ENCODE measurements at regions not wholly inside any gene's neighbourhood (a gene's known extent, or its start where the extent isn't known, plus 50 kb on each side); places are given as distances from the start of the nearest gene placed in this dataset.

- no peak for DNase-seq (ENCODE audit: extremely low spot score, unreplicated experiment)
- no peak overlapping the region for H3K27ac Mint-ChIP-seq (ENCODE audit: unreplicated experiment)
- no peaks in the 10 kb centered on the region for H3K36me3 Mint-ChIP-seq (ENCODE audit: unreplicated experiment)
- H3K9me3 Mint-ChIP-seq (ENCODE audit: unreplicated experiment): peaks cover 4% of the 10 kb centered on the region
- H3K4me3 Mint-ChIP-seq (ENCODE audit: unreplicated experiment): no peak overlapping the region
- H3K27me3 Mint-ChIP-seq (ENCODE audit: unreplicated experiment): no peaks in the 10 kb centered on the region
- no peak for TF ChIP-seq CTCF (IDR thresholded peaks at IDR 0.05)
- H3K4me1 Mint-ChIP-seq (ENCODE audit: unreplicated experiment): no peaks in the 10 kb centered on the region
Observed at GRCh38 chr5:7105358-7105757, 290.6 kb upstream of the ADCY2 start.

- no peaks in the 10 kb centered on the region for H3K36me3 Mint-ChIP-seq (ENCODE audit: unreplicated experiment)
- DNase-seq (ENCODE audit: extremely low spot score, unreplicated experiment): no peak
- peaks cover 41% of the 10 kb centered on the region for H3K9me3 Mint-ChIP-seq (ENCODE audit: unreplicated experiment)
- no peak overlapping the region for H3K4me3 Mint-ChIP-seq (ENCODE audit: unreplicated experiment)
- no peaks in the 10 kb centered on the region for H3K27me3 Mint-ChIP-seq (ENCODE audit: unreplicated experiment)
- no peak for TF ChIP-seq CTCF (IDR thresholded peaks at IDR 0.05)
- no peaks in the 10 kb centered on the region for H3K4me1 Mint-ChIP-seq (ENCODE audit: unreplicated experiment)
- H3K27ac Mint-ChIP-seq (ENCODE audit: unreplicated experiment): no peak overlapping the region
Observed at GRCh38 chr5:7117961-7118360, 278.0 kb upstream of the ADCY2 start.

- no peak overlapping the region for H3K27ac Mint-ChIP-seq (ENCODE audit: unreplicated experiment)
- no peaks in the 10 kb centered on the region for H3K27me3 Mint-ChIP-seq (ENCODE audit: unreplicated experiment)
- H3K36me3 Mint-ChIP-seq (ENCODE audit: unreplicated experiment): no peaks in the 10 kb centered on the region
- H3K4me1 Mint-ChIP-seq (ENCODE audit: unreplicated experiment): no peaks in the 10 kb centered on the region
- H3K4me3 Mint-ChIP-seq (ENCODE audit: unreplicated experiment): no peak overlapping the region
- DNase-seq (ENCODE audit: extremely low spot score, unreplicated experiment): no peak
- H3K9me3 Mint-ChIP-seq (ENCODE audit: unreplicated experiment): peaks cover 22% of the 10 kb centered on the region
- no peak for TF ChIP-seq CTCF (IDR thresholded peaks at IDR 0.05)
Observed at GRCh38 chr5:7131680-7132079, 264.3 kb upstream of the ADCY2 start.

GRCh38 chr5:7146886-7147285 is 249.1 kb upstream of the ADCY2 start:
- Mint-ChIP-seq H3K4me3 (ENCODE audit: unreplicated experiment) (no peak overlapping the region), H3K4me1 (ENCODE audit: unreplicated experiment) (no peaks in the 10 kb centered on the region), H3K27me3 (ENCODE audit: unreplicated experiment) (no peaks in the 10 kb centered on the region), H3K9me3 (ENCODE audit: unreplicated experiment) (peaks cover 25% of the 10 kb centered on the region), H3K27ac (ENCODE audit: unreplicated experiment) (no peak overlapping the region), H3K36me3 (ENCODE audit: unreplicated experiment) (no peaks in the 10 kb centered on the region)
- DNase-seq (ENCODE audit: extremely low spot score, unreplicated experiment): no peak
- TF ChIP-seq CTCF (IDR thresholded peaks at IDR 0.05): no peak

GRCh38 chr5:7157083-7157482 is 238.9 kb upstream of the ADCY2 start:
- H3K4me1 Mint-ChIP-seq (ENCODE audit: unreplicated experiment): no peaks in the 10 kb centered on the region
- no peaks in the 10 kb centered on the region for H3K27me3 Mint-ChIP-seq (ENCODE audit: unreplicated experiment)
- H3K27ac Mint-ChIP-seq (ENCODE audit: unreplicated experiment): no peak overlapping the region
- no peak overlapping the region for H3K4me3 Mint-ChIP-seq (ENCODE audit: unreplicated experiment)
- no peak for TF ChIP-seq CTCF (IDR thresholded peaks at IDR 0.05)
- DNase-seq (ENCODE audit: extremely low spot score, unreplicated experiment): no peak
- H3K9me3 Mint-ChIP-seq (ENCODE audit: unreplicated experiment): peaks cover 74% of the 10 kb centered on the region
- H3K36me3 Mint-ChIP-seq (ENCODE audit: unreplicated experiment): no peaks in the 10 kb centered on the region
